NCI-H2029 (cell line): ENCODE measurements at regions not wholly inside any gene's neighbourhood (a gene's known extent, or its start where the extent isn't known, plus 50 kb on each side); places are given as distances from the start of the nearest gene placed in this dataset.
"Not testable (repeated sequence)": the region's sequence is repeated elsewhere in the genome, so short reads cannot be mapped to it uniquely, and the experiment has no call there.

Source experiments
- DNase-seq: peaks from one replicate; lab custom pipeline; 2025; lab: John Stamatoyannopoulos, UW

- DNase-seq = no peak
Observed at GRCh38 chr7:86372262-86372661, 271.4 kb upstream of the GRM3 start.

GRCh38 chr7:86366946-86367345 is 276.8 kb upstream of the GRM3 start:
- no peak for DNase-seq

DNA sequence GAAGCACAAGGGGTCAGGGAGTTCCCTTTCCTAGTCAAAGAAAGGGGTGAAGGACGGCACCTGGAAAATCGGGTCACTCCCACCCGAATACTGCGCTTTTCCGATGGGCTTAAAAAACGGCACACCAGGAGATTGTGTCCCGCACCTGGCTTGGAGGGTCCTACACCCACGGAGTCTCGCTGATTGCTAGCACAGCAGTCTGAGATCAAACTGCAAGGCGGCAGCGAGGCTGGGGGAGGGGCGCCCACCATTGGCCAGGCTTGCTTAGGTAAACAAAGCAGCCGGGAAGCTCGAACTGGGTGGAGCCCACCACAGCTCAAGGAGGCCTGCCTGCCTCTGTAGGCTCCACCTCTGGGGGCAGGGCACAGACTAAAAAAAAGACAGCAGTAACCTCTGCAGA is 303.3 kb upstream of the GRM3 start:
- not testable (repeated sequence) for DNase-seq

DNA sequence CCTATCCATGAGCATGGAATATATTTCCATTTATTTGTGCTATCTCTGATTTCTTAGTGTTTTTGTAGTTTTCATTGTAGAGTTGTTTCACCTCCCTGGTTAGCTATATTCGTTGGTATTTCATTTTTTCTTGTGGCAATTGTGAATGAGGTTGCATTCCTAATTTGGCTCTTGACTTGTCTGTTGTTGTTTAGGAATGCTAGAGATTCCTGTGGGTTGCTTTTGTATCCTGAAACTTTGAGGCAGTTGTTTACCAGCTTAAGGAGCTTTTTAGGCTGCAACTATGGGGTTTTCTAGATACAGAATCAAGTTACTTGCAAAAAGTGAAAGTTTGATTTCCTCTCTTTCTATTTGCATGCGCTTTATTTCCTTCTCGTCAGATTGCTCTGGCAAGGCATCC is 304.7 kb upstream of the GRM3 start:
- DNase-seq = no peak

DNA sequence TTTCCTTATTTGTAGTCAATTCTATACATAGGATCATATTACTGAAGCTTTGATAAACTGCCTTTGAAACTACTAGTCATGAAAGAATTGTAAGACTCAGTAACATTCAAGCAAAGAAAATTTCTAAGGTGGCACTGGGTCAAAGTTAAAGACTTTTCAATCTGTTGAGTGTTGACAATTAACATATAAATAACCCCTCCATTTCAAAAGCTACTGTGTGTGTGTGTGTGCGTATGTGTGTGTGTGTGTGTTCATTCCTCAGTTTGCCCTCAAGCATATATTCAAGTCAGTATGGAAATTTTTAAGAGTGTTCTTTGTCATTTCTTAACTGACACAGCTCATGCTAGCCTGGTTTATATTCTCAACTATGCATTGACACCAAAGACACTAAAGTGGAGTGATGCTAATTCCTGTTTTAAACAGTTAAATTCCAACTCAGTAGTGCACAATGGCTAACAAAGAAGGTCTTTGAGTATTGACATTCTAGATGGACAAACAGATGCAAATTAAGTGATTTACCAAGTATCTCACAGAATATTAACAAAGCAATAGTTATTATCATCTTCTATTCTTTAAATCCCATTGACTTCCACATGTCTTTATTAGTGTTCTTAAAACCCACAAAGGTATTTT is 314.8 kb upstream of the GRM3 start:
- DNase-seq = no peak

DNA sequence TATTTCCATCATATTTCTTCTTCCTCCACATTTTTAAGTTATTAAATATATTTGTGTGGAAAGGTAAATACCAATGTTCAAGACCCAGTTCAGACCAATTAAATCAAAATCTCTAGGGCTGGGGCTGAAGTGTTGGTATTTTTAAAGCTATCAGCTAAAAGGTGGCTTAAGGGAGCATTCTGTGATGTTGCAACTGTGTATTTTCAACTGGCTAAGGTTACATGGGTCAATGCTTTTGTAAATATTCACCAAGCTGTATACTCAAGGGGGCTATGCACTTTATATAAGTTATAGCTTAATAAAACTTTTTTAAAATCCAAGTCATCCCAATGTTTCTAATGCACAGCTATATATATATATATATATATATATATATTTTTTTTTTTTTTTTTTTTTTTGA is 316.9 kb upstream of the GRM3 start:
- no peak for DNase-seq

DNA sequence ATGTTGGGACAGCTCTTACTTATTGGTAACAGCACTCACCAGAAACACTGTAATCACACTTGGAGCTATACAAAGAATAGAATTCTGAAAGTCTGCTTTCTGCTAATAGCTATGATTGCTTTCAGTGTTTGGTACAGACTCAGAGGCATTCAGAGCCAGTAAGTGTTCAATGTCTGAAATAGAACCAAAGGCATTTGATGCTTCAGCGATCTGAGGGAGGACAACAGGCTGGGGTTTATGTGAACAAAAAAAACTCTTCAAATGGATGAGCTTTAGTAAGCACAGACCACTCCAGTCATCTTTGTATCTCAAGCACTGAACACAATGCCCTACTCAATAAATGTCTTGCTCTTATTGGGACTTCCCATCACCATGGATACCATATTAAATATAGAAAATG is 322.8 kb upstream of the GRM3 start:
- DNase-seq = no peak

- DNase-seq = no peak
Observed at GRCh38 chr7:86320341-86320740, 323.4 kb upstream of the GRM3 start.

DNA sequence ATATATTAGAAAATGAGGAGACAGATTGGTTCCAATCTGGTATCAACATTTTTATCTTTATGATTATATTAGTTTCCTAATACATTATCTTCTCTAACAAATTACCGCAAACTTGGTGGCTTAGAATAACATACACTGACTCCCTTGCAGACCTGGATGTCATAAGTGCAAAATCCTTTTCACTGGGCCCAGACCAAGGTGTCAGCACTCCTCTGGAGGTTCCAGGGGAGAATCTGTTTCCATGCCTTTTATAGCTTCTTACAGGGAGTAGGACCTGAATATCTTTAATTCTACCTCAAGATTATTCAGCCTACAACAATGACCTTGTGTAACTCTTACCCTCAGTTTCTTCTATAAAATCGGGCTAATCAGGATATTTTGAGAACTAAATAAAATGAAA is 329.9 kb upstream of the GRM3 start:
- DNase-seq = no peak

DNA sequence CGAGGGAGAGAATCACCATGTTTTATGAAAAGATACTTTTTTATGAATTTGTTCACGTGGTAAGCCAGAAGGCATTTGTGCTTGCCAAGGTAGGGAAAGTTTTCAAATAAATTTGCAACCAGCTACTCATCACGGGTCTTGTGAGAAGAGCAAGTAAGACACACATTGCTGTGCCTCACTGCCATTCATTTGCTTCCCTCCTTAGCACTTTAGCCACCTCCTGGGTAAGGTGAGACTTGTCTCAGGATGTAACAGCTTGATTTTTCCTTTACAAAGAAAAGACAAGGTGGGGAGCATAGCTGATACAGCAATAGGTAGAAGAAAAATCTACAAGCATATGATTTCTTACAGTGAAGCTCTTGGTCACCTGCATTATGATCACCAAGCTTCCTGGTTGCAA is 342.4 kb upstream of the GRM3 start:
- no peak for DNase-seq

- DNase-seq = no peak
Observed at GRCh38 chr7:86295526-86295925, 348.2 kb upstream of the GRM3 start.

- DNase-seq = no peak
Observed at GRCh38 chr7:86282014-86282682, 361.6 kb upstream of the GRM3 start.

- no peak for DNase-seq
Observed at GRCh38 chr7:86280150-86280549, 363.6 kb upstream of the GRM3 start.

DNA sequence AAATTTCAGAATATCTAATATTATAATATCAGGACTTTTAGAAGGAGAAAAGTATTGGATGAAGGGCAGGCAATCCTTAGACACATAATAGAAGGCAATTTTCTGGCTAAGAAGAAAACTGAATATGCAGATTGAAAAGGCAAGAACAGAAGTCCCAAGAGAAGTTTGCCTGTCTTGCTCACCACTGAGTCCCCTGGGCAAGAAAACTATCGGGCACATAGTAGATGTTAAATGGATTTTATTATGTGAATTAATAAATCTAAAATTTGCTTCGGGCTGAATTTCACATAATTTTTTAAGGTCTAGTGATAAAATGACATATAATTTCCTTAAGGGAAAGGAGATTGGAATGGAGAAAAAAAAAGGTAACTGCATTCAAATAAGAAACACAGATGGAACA is 380.9 kb upstream of the GRM3 start:
- DNase-seq = no peak

DNA sequence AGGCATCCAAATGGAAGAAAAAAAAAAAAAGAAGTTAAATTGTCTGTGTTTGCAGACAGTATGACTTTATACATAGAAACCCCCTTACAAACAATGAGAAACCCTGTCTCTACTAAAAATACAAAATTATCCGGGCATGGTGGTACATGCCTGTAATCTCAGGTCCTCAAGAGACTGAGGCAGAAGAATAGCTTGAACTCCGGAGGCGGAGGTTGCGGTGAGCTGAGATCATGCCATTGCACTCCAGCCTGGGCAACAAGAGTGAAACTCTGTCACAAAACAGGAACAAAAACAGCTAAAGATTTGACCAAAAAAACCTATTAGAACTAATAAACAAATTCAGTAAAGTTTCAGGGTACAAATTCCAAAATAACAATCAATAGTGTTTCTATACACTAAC is 385.8 kb upstream of the GRM3 start:
- DNase-seq = no peak

- DNase-seq = no peak
Observed at GRCh38 chr7:86252406-86252805, 391.3 kb upstream of the GRM3 start.

GRCh38 chr7:86248977-86249376 is 394.7 kb upstream of the GRM3 start:
- DNase-seq = no peak

DNA sequence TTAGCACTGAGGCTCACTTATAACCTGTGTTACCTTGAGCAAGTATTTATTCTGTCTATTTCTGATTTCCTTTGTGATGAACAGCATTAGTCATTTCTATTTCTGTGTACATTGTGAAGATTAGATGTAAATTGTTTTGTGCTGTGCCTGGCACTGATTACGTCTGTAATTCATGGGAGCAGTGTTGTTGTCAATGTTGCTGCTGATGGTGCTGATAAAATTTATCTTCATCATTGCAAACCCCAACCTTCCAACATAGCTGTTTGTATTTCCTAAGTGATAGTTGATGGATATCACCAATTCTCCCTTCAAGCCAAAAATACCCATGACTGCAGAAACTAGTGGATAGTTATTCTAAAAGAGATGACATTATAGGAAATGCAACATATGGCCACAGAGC is 400.5 kb upstream of the GRM3 start:
- DNase-seq = no peak

- no peak for DNase-seq
Observed at GRCh38 chr7:86226191-86226590, 417.5 kb upstream of the GRM3 start.

- no peak for DNase-seq
Observed at GRCh38 chr7:86222806-86223205, 420.9 kb upstream of the GRM3 start.

GRCh38 chr7:86214734-86215133 is 429.0 kb upstream of the GRM3 start:
- DNase-seq = no peak

GRCh38 chr7:86212976-86213375 is 430.7 kb upstream of the GRM3 start:
- DNase-seq = no peak

GRCh38 chr7:86209036-86209435 is 434.7 kb upstream of the GRM3 start:
- DNase-seq = no peak

- no peak for DNase-seq
Observed at GRCh38 chr7:86207740-86208139, 436.0 kb upstream of the GRM3 start.
